ENCODE measurements at regions not wholly inside any gene's neighbourhood (a gene's known extent, or its start where the extent isn't known, plus 50 kb on each side); places are given as distances from the start of the nearest gene placed in this dataset.

- TF ChIP-seq, protein P1, sequence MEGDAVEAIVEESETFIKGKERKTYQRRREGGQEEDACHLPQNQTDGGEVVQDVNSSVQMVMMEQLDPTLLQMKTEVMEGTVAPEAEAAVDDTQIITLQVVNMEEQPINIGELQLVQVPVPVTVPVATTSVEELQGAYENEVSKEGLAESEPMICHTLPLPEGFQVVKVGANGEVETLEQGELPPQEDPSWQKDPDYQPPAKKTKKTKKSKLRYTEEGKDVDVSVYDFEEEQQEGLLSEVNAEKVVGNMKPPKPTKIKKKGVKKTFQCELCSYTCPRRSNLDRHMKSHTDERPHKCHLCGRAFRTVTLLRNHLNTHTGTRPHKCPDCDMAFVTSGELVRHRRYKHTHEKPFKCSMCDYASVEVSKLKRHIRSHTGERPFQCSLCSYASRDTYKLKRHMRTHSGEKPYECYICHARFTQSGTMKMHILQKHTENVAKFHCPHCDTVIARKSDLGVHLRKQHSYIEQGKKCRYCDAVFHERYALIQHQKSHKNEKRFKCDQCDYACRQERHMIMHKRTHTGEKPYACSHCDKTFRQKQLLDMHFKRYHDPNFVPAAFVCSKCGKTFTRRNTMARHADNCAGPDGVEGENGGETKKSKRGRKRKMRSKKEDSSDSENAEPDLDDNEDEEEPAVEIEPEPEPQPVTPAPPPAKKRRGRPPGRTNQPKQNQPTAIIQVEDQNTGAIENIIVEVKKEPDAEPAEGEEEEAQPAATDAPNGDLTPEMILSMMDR (tag by site-specific recombination; IDR thresholded peaks at IDR 0.05), result no peak
- TF ChIP-seq GLI2 (tag by site-specific recombination; IDR thresholded peaks at IDR 0.05; ENCODE audit: borderline replicate concordance, low read depth), result no peak
- TF ChIP-seq ZNF416 (tag by site-specific recombination; IDR thresholded peaks at IDR 0.05), result no peak
- no peak for TF ChIP-seq ZNF121 (tag by site-specific recombination; IDR thresholded peaks at IDR 0.05)
- TF ChIP-seq ZNF302 (tag by site-specific recombination; IDR thresholded peaks at IDR 0.05; ENCODE audit: low read depth), result no peak
- TF ChIP-seq ZSCAN18 (tag by site-specific recombination; IDR thresholded peaks at IDR 0.05), result no peak
- no peak for TF ChIP-seq ZBTB11 (tag by site-specific recombination; conservative IDR thresholded peaks at IDR 0.05; ENCODE audit: low read depth)
- TF ChIP-seq ZNF274 (IDR thresholded peaks at IDR 0.05; ENCODE audit: low read length), result no peak
- no peak for TF ChIP-seq ZNF274 (tag by site-specific recombination; IDR thresholded peaks at IDR 0.05; ENCODE audit: borderline replicate concordance)
- no peak for TF ChIP-seq TCF7L2 (IDR thresholded peaks at IDR 0.05; ENCODE audit: borderline replicate concordance, low read depth, low read length)
- TF ChIP-seq ZNF571 (tag by site-specific recombination; IDR thresholded peaks at IDR 0.05), result no peak
Observed at GRCh38 chrX:25112156-25112555, 96.4 kb upstream of the ARX start.
